RCC 7860 (cell line): ENCODE measurements at regions not wholly inside any gene's neighbourhood (a gene's known extent, or its start where the extent isn't known, plus 50 kb on each side); places are given as distances from the start of the nearest gene placed in this dataset.

Source experiments
- DNase-seq: peaks from one replicate; pipeline ENCODE4 v3.0.0-alpha.2; 2015; ENCODE audit warnings: low spot score
- FAIRE-seq: peaks from 2 replicates; lab custom pipeline; 2012; peaks lifted over from hg19 to GRCh38; lab: Jason Lieb, UNC

DNA sequence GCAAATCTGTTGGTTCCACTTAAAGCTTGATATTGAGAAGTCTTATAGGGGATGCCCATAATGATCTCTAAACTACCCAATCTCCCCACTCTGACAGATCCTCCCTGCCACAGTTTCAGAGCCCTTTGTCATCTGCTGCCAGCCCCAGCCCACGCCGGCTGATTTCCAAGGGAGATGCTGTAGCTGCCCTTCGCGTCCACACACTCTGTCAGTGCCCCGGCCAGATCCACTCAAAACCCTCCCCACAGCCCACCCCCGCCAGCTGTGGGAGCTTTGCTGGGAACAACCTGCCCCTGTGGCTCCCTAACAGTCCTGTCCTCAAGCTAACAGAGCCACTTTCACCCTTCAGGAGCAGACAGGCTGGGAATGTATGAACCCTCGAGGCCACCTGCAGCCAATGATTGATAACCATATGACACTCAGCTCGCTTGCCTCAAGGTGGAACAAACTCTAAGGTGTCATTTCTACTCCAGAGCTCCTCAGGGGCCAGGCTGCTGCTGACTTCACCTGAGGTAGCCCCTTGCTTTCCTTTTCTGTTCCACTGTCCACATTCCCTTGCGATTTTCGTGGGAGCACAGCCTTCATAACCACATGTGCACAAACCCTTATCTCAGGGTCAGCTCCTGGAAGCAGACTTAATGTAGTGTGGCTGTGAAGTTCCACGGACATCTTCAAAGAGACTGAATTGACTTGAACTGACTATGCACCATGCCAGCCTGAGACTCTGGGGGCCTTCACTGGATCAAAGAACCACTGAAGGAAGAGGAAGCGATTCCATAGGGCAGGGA is 92.6 kb upstream of the LGALSL start:
- no peak for FAIRE-seq
- DNase-seq = no peak

DNA sequence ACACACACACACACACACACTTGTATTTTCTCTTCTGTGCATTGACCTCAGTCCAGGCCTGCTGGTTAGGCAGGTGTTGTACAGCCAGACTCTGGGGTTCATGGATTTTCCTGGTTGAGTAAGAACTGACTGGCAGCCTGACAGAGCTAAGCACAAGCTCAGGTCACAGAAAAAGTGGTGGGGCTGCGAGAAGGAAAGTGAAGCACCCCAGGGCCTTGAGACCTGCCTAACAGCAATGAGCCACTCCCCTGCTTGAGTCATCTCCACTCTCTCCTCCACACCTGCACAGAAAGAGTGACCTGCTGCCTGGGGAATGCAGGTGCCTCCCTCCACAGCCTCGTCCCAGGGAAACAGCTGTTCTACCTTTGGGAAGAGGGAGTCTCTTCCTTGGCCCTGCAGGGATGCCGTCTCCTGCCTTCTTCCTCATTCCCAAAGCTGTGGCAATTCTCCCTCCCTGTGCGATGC is 91.4 kb upstream of the LGALSL start:
- FAIRE-seq (no peak), DNase-seq (no peak)

DNA sequence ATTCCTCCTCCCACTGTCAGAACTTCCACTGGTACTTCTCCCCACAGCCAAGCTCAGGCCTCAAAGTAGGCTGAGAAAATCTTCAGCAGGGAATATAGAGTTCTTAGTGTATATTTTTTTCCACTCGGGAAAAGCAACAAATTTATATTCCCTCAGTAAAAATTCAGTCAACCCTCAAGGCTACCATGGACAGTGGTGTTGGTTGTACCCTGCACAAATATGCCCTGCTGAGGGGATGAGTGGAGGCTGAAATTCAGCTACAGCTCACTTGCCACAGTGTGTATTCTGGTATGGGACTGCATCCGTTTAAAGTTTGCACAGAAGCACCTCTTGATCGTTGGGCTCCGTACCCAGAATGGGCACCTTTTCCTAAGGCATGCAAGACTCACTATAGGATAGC is 90.8 kb upstream of the LGALSL start:
- DNase-seq = no peak
- FAIRE-seq = no peak

DNA sequence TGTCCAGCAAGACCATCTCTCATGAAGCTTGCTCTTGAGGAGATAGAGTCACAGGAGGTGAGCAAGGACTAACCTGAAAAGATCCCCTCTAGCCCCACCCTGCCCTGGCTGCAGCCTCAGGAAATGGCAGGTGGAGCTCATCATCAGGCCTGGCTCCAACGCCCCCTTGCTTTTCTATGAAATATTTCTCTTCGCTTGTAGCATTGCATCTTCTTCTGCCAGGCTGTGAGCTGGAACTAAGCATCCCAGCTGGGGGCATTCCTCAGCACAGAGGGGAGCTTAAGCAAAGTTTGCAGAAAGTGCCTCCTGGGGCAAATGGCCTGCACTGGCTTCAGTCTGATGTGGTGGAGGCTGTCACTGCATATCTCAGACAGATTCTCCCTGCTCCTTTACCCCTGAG is 90.1 kb upstream of the LGALSL start:
- no peak for DNase-seq
- no peak for FAIRE-seq

GRCh38 chr2:64367444-64368232 is 86.3 kb upstream of the LGALSL start:
- FAIRE-seq (no peak), DNase-seq (no peak)

DNA sequence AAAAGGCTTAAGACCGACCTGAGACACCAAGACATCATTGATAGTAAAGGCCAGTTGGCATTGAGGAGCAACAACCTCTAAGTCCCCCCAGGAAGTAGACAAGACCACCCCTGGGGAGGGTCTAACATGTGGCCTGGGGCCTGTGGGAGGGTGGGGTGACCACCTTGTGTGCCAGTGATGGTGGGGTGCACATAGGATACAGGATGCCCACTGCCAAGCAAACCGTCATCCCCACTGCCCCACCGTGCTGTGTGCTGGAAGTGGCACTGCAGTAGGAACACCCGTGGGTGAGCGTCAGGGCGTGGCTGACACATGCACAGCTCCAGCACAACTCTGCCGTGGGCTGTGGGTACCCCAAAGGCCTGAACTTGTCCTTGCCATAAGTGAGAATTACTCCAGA is 84.3 kb upstream of the LGALSL start:
- DNase-seq = no peak
- FAIRE-seq = no peak

GRCh38 chr2:64371727-64372126 is 82.2 kb upstream of the LGALSL start:
- DNase-seq (no peak), FAIRE-seq (no peak)

DNA sequence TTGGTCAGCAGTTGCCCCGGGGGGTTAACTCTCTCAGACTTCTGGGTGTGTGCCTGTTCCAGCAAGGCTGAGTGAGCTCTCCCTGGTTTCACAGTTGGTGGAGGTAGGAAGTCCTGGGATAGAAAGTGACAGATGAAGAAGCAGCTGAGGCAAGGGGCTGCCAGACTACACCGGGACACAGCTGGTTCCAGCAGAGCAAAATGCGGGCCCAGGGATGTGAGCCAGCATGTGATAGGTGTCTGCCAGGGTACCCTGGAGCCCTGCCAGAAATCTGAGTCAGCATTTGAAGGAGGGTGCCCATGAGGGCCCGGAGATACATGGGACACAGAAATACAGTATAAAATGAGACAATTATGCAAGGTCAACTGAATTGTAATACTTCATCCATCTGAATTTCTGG is 79.3 kb upstream of the LGALSL start:
- no peak for DNase-seq
- no peak for FAIRE-seq

GRCh38 chr2:64376926-64377325 is 77.0 kb upstream of the LGALSL start:
- no peak for FAIRE-seq
- no peak for DNase-seq

- peak; percentile 29 for DNase-seq
- peak; percentile 40 for FAIRE-seq
These were observed 74.8 kb upstream of the LGALSL start for GRCh38 chr2:64379186-64379585.

- no peak for FAIRE-seq
- no peak for DNase-seq
These were observed 73.0 kb upstream of the LGALSL start for GRCh38 chr2:64380853-64381527.

GRCh38 chr2:64383016-64383591 is 70.9 kb upstream of the LGALSL start:
- FAIRE-seq (no peak), DNase-seq (no peak)

DNA sequence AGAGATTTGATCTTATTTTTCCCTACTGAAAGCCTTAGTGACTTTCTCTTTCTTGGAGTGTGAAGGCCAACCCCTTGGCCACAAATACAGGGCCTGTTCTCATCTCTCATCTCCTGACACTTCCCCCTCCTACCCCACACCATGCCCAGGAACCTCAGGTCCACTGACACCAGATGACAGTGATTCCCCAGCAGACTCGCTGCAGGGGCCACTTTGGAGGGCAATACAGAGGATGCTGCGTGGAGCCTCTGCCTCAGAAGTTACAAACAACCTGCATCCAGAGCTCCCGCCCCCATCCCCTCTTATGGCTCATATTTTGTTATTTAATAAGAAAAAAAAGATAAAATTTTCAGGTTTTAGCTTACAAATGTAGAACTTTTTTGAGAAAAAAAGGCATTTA is 70.1 kb upstream of the LGALSL start:
- FAIRE-seq = no peak
- DNase-seq = no peak

DNA sequence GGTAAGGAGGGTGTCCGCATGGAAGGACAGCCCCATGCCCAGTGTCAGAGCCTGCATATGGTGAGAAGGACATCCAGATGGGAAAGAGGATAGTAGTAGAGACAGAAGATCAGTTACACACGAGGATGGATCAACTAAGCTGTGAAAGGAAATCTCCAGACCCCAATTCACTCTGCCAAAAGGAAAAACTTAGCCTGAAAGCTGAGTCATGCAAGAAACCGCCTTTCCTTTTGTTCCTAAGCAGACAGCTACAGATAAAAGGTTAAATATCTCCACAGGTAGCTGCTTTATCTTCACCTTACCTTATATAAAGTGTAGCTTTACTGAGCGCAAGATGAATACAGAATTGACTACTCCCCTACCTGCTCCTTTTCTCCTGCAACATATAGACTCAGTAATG is 67.3 kb upstream of the LGALSL start:
- DNase-seq = no peak
- FAIRE-seq = no peak

- FAIRE-seq (peak; percentile 21), DNase-seq (no peak)
These were observed 63.4 kb upstream of the LGALSL start for GRCh38 chr2:64390586-64390985.

DNA sequence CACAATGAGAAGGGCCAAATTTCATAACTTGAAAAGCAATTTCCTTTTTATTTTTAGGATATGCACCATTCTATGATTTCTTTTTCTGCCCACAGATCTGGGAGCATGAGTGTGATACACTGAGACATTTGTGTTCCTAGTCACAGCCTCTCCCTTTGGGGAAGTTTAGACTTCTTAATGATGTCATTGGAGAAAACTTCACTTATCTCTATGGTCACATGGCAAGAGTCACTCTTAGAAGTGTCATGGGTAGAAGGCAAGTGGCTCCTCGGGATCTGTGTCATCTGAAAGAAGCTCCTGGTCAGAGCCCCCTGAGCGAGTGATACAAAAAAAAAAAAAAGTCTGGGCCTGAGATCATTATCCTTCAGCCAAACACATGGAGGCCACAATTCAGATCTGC is 62.5 kb upstream of the LGALSL start:
- DNase-seq (peak; percentile 27), FAIRE-seq (no peak)

DNA sequence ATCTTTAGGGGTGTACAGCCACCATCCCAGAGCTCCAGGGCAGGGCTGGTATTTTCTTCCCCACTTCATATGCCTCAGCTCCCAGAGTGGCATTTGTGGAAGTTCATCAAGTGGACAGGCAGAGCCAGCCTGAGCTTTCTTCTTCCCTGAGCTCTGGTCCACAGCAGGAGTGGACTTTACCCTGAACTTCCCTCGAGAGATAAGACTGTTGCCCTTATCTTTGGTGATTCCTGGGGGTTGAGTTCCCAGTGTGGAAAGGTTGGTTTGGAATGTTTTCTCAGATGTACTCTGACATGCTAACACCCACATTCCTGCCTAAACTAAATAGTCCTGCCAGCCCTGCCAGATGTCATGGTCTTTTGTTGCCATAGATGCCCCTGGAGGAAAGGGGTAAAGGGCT is 62.0 kb upstream of the LGALSL start:
- no peak for FAIRE-seq
- no peak for DNase-seq

DNA sequence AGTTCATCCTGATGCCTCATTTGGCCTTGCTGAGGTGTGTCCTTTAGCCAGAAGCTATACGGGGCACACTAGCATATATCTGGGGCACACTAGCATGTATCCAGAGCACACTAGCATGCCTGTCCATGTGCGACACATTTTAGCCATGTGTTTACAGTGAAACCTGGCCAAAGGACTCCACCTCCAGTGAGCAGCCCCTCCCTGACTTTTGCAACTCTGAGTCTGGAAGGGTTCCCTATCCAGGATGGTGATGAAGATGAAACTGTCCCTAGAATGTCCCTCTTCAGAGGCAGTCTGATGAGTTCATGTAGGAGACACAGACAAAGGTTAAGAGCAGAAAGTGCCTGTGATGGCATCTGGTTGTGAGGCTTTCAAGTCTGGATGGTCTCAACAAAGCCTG is 61.4 kb upstream of the LGALSL start:
- no peak for FAIRE-seq
- DNase-seq = no peak

- DNase-seq = no peak
- no peak for FAIRE-seq
These were observed 60.5 kb upstream of the LGALSL start for GRCh38 chr2:64393383-64394010.

GRCh38 chr2:64394153-64394552 is 59.8 kb upstream of the LGALSL start:
- FAIRE-seq = no peak
- no peak for DNase-seq

DNA sequence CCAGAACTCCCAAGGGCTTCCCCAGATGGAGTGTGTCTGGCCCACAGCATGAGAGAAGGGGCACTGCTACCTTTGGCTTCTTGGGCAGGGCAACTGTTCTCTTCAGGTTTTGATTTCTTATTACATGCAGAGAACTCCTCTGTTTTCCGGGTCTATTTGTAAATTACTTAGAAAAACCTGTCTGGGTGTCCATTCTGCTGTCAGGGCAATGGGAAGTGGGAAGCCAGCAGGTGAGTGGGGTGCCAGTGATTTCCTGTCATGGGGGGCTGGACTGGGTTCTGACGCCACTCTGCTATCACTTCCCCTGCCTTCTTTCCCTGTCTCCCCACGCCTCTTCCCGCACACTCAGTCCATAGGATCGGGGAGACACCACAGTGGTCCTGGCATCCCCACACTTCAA is 58.0 kb upstream of the LGALSL start:
- no peak for FAIRE-seq

More for the DNA sequence above, 58.0 kb upstream of the LGALSL start:
- no peak for DNase-seq
